T47D (cell line): ENCODE measurements at regions not wholly inside any gene's neighbourhood (a gene's known extent, or its start where the extent isn't known, plus 50 kb on each side); places are given as distances from the start of the nearest gene placed in this dataset.

Experiments
- DNase-seq, 2 experiments: peaks; one replicate each; pipeline versions ENCODE4 v3.0.0 to v3.0.0-alpha.2; 2011 to 2012; ENCODE audit warnings: low read depth in 1 of 2, low spot score in 1 of 2
- JUND ChIP-seq: IDR thresholded peaks from 2 replicates; pipeline ENCODE4 v1.6.1; 2012; ENCODE audit warnings: low read depth
- in situ Hi-C: cut with HindIII; loops from 2 replicates; pipeline ENCODE4 v1.10.0; 2016; ENCODE audit warnings: low sequenced_read_pairs, low pct_unique_long_range_greater_than_20kb

GRCh38 chr10:78779339-78779955, 289.3 kb upstream of the ZMIZ1 start:
- in situ Hi-C loops = no loop called here
- DNase-seq = no peak
- no peak for TF ChIP-seq JUND

- DNase-seq = no peak
- in situ Hi-C loops = no loop called here
- no peak for TF ChIP-seq JUND
These were observed 288.2 kb upstream of the ZMIZ1 start for GRCh38 chr10:78780551-78780961.

GRCh38 chr10:78781251-78781913, 287.4 kb upstream of the ZMIZ1 start:
- TF ChIP-seq JUND = no peak
- in situ Hi-C loops = no loop called here
- DNase-seq = no peak

- DNase-seq = no peak
- in situ Hi-C loops = no loop called here
- no peak for TF ChIP-seq JUND
These were observed 286.8 kb upstream of the ZMIZ1 start for GRCh38 chr10:78781991-78782390.

GRCh38 chr10:78782441-78782840, 286.3 kb upstream of the ZMIZ1 start:
- DNase-seq = no peak
- TF ChIP-seq JUND = no peak
- in situ Hi-C loops = no loop called here

GRCh38 chr10:78783753-78784152, 285.0 kb upstream of the ZMIZ1 start:
- in situ Hi-C loops = no loop called here

GRCh38 chr10:78784546-78784945, 284.2 kb upstream of the ZMIZ1 start:
- DNase-seq = no peak
- TF ChIP-seq JUND = no peak

More at GRCh38 chr10:78783753-78784152, 285.0 kb upstream of the ZMIZ1 start:
- DNase-seq = no peak
- TF ChIP-seq JUND = no peak

GRCh38 chr10:78785066-78785465, 283.7 kb upstream of the ZMIZ1 start:
- in situ Hi-C loops = no loop called here
- no peak for DNase-seq
- TF ChIP-seq JUND = no peak

More at GRCh38 chr10:78784546-78784945, 284.2 kb upstream of the ZMIZ1 start:
- in situ Hi-C loops = no loop called here

- in situ Hi-C loops = no loop called here
- no peak for TF ChIP-seq JUND
- DNase-seq = no peak
These were observed 282.8 kb upstream of the ZMIZ1 start for GRCh38 chr10:78785991-78786390.

- TF ChIP-seq JUND = no peak
- in situ Hi-C loops = no loop called here
These were observed 281.6 kb upstream of the ZMIZ1 start for GRCh38 chr10:78787125-78787524.

GRCh38 chr10:78794736-78795455, 273.9 kb upstream of the ZMIZ1 start:
- DNase-seq = no peak
- no peak for TF ChIP-seq JUND
- in situ Hi-C loops = no loop called here

More at GRCh38 chr10:78787125-78787524, 281.6 kb upstream of the ZMIZ1 start:
- no peak for DNase-seq

GRCh38 chr10:78798976-78799730, 269.6 kb upstream of the ZMIZ1 start:
- TF ChIP-seq JUND = no peak
- DNase-seq = peak in 1 of 2 experiments; percentile 9
- in situ Hi-C loops = no loop called here
